Panc1 (cell line): ENCODE measurements at regions not wholly inside any gene's neighbourhood (a gene's known extent, or its start where the extent isn't known, plus 50 kb on each side); places are given as distances from the start of the nearest gene placed in this dataset.

Source experiments
- ATAC-seq: fragments of 200-7000 bp; cut with Tn5 transposase; 2 replicates; pipeline ENCODE4 v1.9.1; 2020; ENCODE audit warnings: mild to moderate bottlenecking, moderate library complexity
- BruUV-seq: library from RNA; stranded (reverse); fragments of 400-500 nt; replicated peaks from 2 replicates; lab custom pipeline; 2021; lab: Mats Ljungman, UMichigan
- CTCF ChIA-PET: fragments of 300-600 bp; sonication (Branson Sonifier 250); formaldehyde crosslinking; loops from one replicate; lab custom pipeline; 2022; ENCODE audit warnings: antibody characterized with exemption; lab: Charles Lee
- POLR2A ChIA-PET: fragments of 300-600 bp; sonication (Branson Sonifier 250); formaldehyde crosslinking; loops from one replicate; lab custom pipeline; 2022; ENCODE audit warnings: antibody characterized with exemption; lab: Charles Lee
- DNase-seq: peaks from one replicate; pipeline ENCODE4 v3.0.0-alpha.2; 2010; ENCODE audit warnings: low read depth, low spot score
- H3K27ac ChIP-seq: 2 replicates; pipeline ENCODE4 v1.5.1; 2011; ENCODE audit warnings: mild to moderate bottlenecking, low read length, inconsistent platforms
- H3K27me3 ChIP-seq: fragments of 200-500 bp; sonication (Bioruptor generic); 2 replicates; pipeline ENCODE4 v1.6.0; 2014; ENCODE audit warnings: low read length, inconsistent platforms; ENCODE audit not compliant: control insufficient read depth, insufficient read depth
- H3K36me3 ChIP-seq: fragments of 200-500 bp; sonication (Bioruptor generic); 2 replicates; pipeline ENCODE4 v1.5.1; 2014; ENCODE audit warnings: inconsistent platforms, mild to moderate bottlenecking, low read length, moderate library complexity; ENCODE audit not compliant: control insufficient read depth, insufficient read depth
- H3K4me1 ChIP-seq: 2 replicates; pipeline ENCODE4 v1.5.1; 2011; ENCODE audit warnings: inconsistent platforms, mild to moderate bottlenecking, low read length, moderate library complexity; ENCODE audit not compliant: control insufficient read depth, insufficient read depth
- H3K4me3 ChIP-seq, 2 experiments: 2 replicates each; pipeline ENCODE4 v1.5.1; 2011 to 2012; ENCODE audit warnings: low read depth in 2 of 2, low read length in 2 of 2, mild to moderate bottlenecking in 2 of 2, inconsistent platforms in 1 of 2, moderate library complexity in 1 of 2
- H3K9me3 ChIP-seq: fragments of 200-500 bp; sonication (Bioruptor generic); 2 replicates; pipeline ENCODE4 v1.5.1; 2014; ENCODE audit warnings: low read depth, mild to moderate bottlenecking, inconsistent platforms, low read length, moderate library complexity; ENCODE audit not compliant: control insufficient read depth, insufficient read depth
- POLR2AphosphoS5 ChIP-seq: IDR thresholded peaks from 2 replicates; pipeline ENCODE4 v1.6.1; 2012; ENCODE audit warnings: mild to moderate bottlenecking, low read depth, low read length, moderate library complexity
- SIN3A ChIP-seq: IDR thresholded peaks from 2 replicates; pipeline ENCODE4 v1.6.1; 2012; ENCODE audit warnings: low read depth, mild to moderate bottlenecking, low read length, moderate library complexity, borderline replicate concordance; ENCODE audit not compliant: insufficient read depth
- TCF7L2 ChIP-seq: IDR thresholded peaks from 2 replicates; pipeline ENCODE4 v1.6.1; 2011; ENCODE audit warnings: mild to moderate bottlenecking, low read depth, low read length, inconsistent platforms
- in situ Hi-C: cut with HindIII; loops from 2 replicates; pipeline ENCODE4 v1.10.0; 2016; ENCODE audit warnings: low sequenced_read_pairs, low pct_unique_long_range_greater_than_20kb
- intact Hi-C: fragments of 100-400 bp; cut with micrococcal nuclease; formaldehyde crosslinking; loops from one replicate; pipeline ENCODE4 v1.10.0; 2022; ENCODE audit not compliant: unreplicated experiment
- TF ChIP-seq, protein P1 (sequence below), 2 experiments: IDR thresholded peaks; 2 replicates each; pipeline ENCODE4 v1.6.1; 2011 to 2012; ENCODE audit warnings: low read depth in 2 of 2, control low read depth in 1 of 2, low read length in 1 of 2, mild to moderate bottlenecking in 1 of 2, moderate library complexity in 1 of 2; ENCODE audit not compliant: insufficient read depth in 1 of 2
- TF ChIP-seq, protein P2 (sequence below): fragments of 450-650 bp; IDR thresholded peaks from 2 replicates; pipeline ENCODE4 v1.5.1; 2017; ENCODE audit warnings: mild to moderate bottlenecking

DNA sequence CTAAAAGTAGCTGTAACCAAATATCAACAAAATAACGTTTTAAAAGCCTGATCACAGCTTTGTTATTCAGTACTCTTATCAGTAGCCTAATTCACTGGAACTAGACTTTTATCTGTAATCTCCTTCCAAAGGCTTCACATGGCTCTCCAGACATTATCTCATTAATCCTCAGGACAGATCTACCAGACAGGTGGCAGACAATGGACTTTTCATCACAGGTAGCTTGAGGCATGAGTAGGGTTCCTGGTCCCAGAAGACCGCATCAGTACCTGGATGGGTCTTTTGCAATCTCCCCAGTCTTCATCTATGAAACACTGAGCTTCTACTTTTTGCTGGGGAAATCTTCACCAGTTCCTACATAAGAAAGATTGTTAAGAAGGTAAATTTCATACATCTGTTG is 132.2 kb upstream of the FOXD3 start:
- TF ChIP-seq, protein P1, sequence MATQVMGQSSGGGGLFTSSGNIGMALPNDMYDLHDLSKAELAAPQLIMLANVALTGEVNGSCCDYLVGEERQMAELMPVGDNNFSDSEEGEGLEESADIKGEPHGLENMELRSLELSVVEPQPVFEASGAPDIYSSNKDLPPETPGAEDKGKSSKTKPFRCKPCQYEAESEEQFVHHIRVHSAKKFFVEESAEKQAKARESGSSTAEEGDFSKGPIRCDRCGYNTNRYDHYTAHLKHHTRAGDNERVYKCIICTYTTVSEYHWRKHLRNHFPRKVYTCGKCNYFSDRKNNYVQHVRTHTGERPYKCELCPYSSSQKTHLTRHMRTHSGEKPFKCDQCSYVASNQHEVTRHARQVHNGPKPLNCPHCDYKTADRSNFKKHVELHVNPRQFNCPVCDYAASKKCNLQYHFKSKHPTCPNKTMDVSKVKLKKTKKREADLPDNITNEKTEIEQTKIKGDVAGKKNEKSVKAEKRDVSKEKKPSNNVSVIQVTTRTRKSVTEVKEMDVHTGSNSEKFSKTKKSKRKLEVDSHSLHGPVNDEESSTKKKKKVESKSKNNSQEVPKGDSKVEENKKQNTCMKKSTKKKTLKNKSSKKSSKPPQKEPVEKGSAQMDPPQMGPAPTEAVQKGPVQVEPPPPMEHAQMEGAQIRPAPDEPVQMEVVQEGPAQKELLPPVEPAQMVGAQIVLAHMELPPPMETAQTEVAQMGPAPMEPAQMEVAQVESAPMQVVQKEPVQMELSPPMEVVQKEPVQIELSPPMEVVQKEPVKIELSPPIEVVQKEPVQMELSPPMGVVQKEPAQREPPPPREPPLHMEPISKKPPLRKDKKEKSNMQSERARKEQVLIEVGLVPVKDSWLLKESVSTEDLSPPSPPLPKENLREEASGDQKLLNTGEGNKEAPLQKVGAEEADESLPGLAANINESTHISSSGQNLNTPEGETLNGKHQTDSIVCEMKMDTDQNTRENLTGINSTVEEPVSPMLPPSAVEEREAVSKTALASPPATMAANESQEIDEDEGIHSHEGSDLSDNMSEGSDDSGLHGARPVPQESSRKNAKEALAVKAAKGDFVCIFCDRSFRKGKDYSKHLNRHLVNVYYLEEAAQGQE (IDR thresholded peaks at IDR 0.05; ENCODE audit: insufficient read depth in 1 of 2, low read depth in 2 of 2, low read length in 1 of 2), result no peak
- TF ChIP-seq, protein P2, sequence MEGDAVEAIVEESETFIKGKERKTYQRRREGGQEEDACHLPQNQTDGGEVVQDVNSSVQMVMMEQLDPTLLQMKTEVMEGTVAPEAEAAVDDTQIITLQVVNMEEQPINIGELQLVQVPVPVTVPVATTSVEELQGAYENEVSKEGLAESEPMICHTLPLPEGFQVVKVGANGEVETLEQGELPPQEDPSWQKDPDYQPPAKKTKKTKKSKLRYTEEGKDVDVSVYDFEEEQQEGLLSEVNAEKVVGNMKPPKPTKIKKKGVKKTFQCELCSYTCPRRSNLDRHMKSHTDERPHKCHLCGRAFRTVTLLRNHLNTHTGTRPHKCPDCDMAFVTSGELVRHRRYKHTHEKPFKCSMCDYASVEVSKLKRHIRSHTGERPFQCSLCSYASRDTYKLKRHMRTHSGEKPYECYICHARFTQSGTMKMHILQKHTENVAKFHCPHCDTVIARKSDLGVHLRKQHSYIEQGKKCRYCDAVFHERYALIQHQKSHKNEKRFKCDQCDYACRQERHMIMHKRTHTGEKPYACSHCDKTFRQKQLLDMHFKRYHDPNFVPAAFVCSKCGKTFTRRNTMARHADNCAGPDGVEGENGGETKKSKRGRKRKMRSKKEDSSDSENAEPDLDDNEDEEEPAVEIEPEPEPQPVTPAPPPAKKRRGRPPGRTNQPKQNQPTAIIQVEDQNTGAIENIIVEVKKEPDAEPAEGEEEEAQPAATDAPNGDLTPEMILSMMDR, result no peak
- TF ChIP-seq SIN3A (no peak), POLR2AphosphoS5 (no peak), TCF7L2 (no peak)
- Histone ChIP-seq H3K9me3 (no peaks in the 10 kb centered on the region), H3K4me1 (no peaks in the 10 kb centered on the region), H3K27me3 (0 out of 2 replicates have a peak, but pooled peaks cover 3% of the 10 kb centered on the region), H3K4me3 (no peak overlapping the region), H3K36me3 (no peaks in the 10 kb centered on the region), H3K27ac (no peak overlapping the region)
- in situ Hi-C loops, result no loop called here
- ATAC-seq (no peak), DNase-seq (no peak)
- BruUV-seq, result no TSS peak
- CTCF ChIA-PET, result no interaction called here
- POLR2A ChIA-PET, result interaction anchor here (0.5 kb wide), 1 partner anchor 282 kb away, joined by 3 read pairs; no protein-coding TSS in a partner anchor
- intact Hi-C loops, result no loop called here

DNA sequence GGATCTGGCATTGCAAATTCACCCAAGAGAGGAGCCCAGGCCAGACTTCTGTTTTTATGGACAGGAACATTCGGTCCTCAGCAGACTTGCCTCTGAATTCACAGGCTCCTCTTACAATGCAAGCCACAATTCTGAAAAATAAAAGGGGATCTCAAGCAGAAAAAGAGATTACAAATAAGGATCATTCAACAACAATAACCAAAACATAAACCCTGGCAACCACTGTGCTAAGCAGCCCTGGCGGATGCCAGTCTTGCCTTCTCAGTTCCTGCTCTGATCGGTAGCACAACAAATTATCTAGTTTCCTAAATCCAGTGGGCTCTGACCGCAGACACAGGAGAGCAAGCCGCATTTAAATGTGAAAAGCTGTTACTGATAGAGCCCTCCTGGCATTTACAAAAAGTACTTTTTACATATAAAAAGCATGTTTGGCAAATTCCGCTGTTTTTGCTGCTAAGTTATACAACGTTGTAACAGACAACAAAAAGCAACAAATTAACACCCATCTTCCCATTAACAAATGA is 123.4 kb upstream of the FOXD3 start:
- intact Hi-C loops, result loop anchor here (1.0 kb wide), 1 partner anchor 30 kb away; no protein-coding TSS in a partner anchor
- H3K27me3 ChIP-seq, result peaks cover 17% of the 10 kb centered on the region

More for the DNA sequence above, 123.4 kb upstream of the FOXD3 start:
- ATAC-seq (no peak), DNase-seq (no peak)
- TF ChIP-seq, protein P1 (IDR thresholded peaks at IDR 0.05; ENCODE audit: insufficient read depth in 1 of 2, low read depth in 2 of 2, low read length in 1 of 2), result no peak
- TF ChIP-seq, protein P2, result no peak
- TF ChIP-seq POLR2AphosphoS5 (no peak), TCF7L2 (no peak)
- no TSS peak for BruUV-seq
- no peaks in the 10 kb centered on the region for H3K4me1 ChIP-seq
- H3K4me3 ChIP-seq, result no peak overlapping the region
- POLR2A ChIA-PET, result no interaction called here
- H3K9me3 ChIP-seq, result no peaks in the 10 kb centered on the region
- H3K27ac ChIP-seq, result no peak overlapping the region
- in situ Hi-C loops, result no loop called here
- no peaks in the 10 kb centered on the region for H3K36me3 ChIP-seq
- CTCF ChIA-PET, result no interaction called here
